ENCODE measurements at regions not wholly inside any gene's neighbourhood (a gene's known extent, or its start where the extent isn't known, plus 50 kb on each side); places are given as distances from the start of the nearest gene placed in this dataset.

DNA sequence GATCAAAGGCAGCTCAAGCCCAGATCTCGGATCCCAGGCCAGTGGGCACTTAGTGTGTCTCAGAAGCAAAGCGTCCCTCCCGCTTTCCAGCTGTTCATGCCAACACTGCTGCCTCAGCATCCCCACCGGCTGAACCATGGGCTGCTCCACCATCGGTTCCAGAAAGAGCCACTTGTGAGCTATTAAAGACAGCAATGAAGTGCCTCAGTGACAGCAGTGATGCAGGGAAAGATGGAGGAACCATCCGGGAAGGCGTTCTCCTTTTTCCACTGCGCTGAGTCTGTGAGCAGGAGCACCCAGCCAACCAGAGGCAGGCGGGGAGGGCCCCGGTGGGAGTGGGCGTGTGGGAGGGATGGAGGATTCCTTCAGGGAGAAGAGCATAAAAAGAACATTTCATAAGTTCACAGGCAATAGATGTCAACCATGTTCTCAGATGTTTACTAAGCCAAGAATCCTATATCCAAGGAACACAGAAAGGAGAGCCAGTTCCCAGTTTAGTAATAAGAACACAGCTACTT lies 96.2 kb upstream of the MKI67 start:
- H3K27me3 ChIP-seq = no peaks in the 10 kb centered on the region
- H3K36me3 ChIP-seq (replicated peaks; ENCODE audit: insufficient read depth, low read depth) = no peaks in the 10 kb centered on the region
- H3K9me3 ChIP-seq (ENCODE audit: low read depth) = no peaks in the 10 kb centered on the region
- TF ChIP-seq, protein P1, sequence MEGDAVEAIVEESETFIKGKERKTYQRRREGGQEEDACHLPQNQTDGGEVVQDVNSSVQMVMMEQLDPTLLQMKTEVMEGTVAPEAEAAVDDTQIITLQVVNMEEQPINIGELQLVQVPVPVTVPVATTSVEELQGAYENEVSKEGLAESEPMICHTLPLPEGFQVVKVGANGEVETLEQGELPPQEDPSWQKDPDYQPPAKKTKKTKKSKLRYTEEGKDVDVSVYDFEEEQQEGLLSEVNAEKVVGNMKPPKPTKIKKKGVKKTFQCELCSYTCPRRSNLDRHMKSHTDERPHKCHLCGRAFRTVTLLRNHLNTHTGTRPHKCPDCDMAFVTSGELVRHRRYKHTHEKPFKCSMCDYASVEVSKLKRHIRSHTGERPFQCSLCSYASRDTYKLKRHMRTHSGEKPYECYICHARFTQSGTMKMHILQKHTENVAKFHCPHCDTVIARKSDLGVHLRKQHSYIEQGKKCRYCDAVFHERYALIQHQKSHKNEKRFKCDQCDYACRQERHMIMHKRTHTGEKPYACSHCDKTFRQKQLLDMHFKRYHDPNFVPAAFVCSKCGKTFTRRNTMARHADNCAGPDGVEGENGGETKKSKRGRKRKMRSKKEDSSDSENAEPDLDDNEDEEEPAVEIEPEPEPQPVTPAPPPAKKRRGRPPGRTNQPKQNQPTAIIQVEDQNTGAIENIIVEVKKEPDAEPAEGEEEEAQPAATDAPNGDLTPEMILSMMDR (IDR thresholded peaks at IDR 0.05; ENCODE audit: poor library complexity) = no peak
- TF ChIP-seq EZH2phosphoT487 (IDR thresholded peaks at IDR 0.05; ENCODE audit: low read depth, severe bottlenecking, unreplicated experiment) (no peak), EZH2 (IDR thresholded peaks at IDR 0.05; ENCODE audit: borderline replicate concordance) (no peak)
- H3K4me1 ChIP-seq (ENCODE audit: insufficient read depth) = no peaks in the 10 kb centered on the region
- H2AFZ ChIP-seq = no peak overlapping the region
- H3K9me2 ChIP-seq (replicated peaks; ENCODE audit: insufficient read depth) = no peaks in the 10 kb centered on the region
- H3K79me2 ChIP-seq = no peaks in the 10 kb centered on the region
- WGBS (ENCODE audit: low lambda C conversion rate, missing lambda C conversion rate) = 85% methylated on average over 11 of the region's 11 CpGs
- no peaks in the 10 kb centered on the region for H4K20me1 ChIP-seq (ENCODE audit: insufficient read depth, poor library complexity, severe bottlenecking)
- no peak overlapping the region for H3K4me2 ChIP-seq
- H3K27ac ChIP-seq = no peak overlapping the region
- H3K4me3 ChIP-seq = no peak overlapping the region
- DNase-seq (ENCODE audit: low spot score) = no peak

DNA sequence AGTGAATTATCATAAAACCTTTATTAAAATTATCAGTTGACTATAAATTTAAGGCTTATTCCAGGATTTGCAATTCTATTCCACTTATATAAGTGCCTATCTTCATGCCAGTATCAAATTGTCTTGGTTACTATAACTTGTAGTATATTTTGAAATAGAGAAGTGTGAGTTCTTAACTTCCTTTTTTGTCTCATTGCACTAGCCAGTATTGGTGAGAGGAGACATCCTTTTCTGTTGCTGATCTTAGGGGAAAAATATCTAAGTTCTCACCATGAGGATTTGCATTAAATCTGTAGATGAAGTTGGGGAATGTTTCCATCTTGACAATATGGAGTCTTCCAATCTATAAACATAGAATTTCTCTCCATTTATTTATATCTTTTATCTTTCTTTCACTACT lies 104.2 kb upstream of the MKI67 start:
- no peak overlapping the region for H3K4me2 ChIP-seq
- H2AFZ ChIP-seq = no peak overlapping the region
- no peak overlapping the region for H3K4me3 ChIP-seq
- no peaks in the 10 kb centered on the region for H4K20me1 ChIP-seq (ENCODE audit: insufficient read depth, poor library complexity, severe bottlenecking)
- no peaks in the 10 kb centered on the region for H3K4me1 ChIP-seq (ENCODE audit: insufficient read depth)
- H3K79me2 ChIP-seq = no peaks in the 10 kb centered on the region
- H3K27ac ChIP-seq = no peak overlapping the region
- no peak for DNase-seq (ENCODE audit: low spot score)
- no peaks in the 10 kb centered on the region for H3K36me3 ChIP-seq (replicated peaks; ENCODE audit: insufficient read depth, low read depth)
- H3K9me3 ChIP-seq (ENCODE audit: low read depth) = no peaks in the 10 kb centered on the region
- TF ChIP-seq, protein P1 (IDR thresholded peaks at IDR 0.05; ENCODE audit: poor library complexity) = no peak
- no peak for TF ChIP-seq EZH2phosphoT487 (IDR thresholded peaks at IDR 0.05; ENCODE audit: low read depth, severe bottlenecking, unreplicated experiment)
- TF ChIP-seq EZH2 (IDR thresholded peaks at IDR 0.05; ENCODE audit: borderline replicate concordance) = no peak
- H3K9me2 ChIP-seq (replicated peaks; ENCODE audit: insufficient read depth) = no peaks in the 10 kb centered on the region
- peaks cover 8% of the 10 kb centered on the region for H3K27me3 ChIP-seq

DNA sequence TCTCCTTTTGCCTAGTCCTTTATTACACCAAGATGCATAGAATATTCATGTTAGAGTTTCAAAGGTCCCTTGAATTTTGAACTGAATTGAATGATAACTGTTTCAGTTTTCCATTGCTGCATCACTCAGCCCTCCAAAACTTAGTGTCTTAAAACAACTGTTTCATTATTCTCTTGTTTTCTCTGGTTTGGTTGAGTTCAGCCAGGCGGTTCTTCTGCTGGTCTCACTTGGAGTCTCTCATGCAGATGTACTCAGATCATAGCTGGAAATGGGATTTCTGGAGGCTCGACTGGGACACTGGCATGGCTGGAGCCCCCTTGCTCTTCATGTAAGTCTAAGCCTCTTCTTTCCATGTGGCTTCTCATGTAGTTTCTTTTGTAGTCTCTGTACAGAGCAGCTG lies 107.2 kb upstream of the MKI67 start:
- H4K20me1 ChIP-seq (ENCODE audit: insufficient read depth, poor library complexity, severe bottlenecking) = no peaks in the 10 kb centered on the region
- H3K9me3 ChIP-seq (ENCODE audit: low read depth) = no peaks in the 10 kb centered on the region
- no peak overlapping the region for H3K4me2 ChIP-seq
- H3K4me1 ChIP-seq (ENCODE audit: insufficient read depth) = no peaks in the 10 kb centered on the region
- 86% methylated on average over 2 of the region's 2 CpGs for WGBS (ENCODE audit: low lambda C conversion rate, missing lambda C conversion rate)
- no peak for DNase-seq (ENCODE audit: low spot score)
- H3K27me3 ChIP-seq = peaks cover 8% of the 10 kb centered on the region
- no peaks in the 10 kb centered on the region for H3K79me2 ChIP-seq
- no peaks in the 10 kb centered on the region for H3K36me3 ChIP-seq (replicated peaks; ENCODE audit: insufficient read depth, low read depth)
- no peak overlapping the region for H3K27ac ChIP-seq
- no peaks in the 10 kb centered on the region for H3K9me2 ChIP-seq (replicated peaks; ENCODE audit: insufficient read depth)
- no peak overlapping the region for H2AFZ ChIP-seq
- no peak overlapping the region for H3K4me3 ChIP-seq
- TF ChIP-seq, protein P1 (IDR thresholded peaks at IDR 0.05; ENCODE audit: poor library complexity) = no peak
- TF ChIP-seq EZH2phosphoT487 (IDR thresholded peaks at IDR 0.05; ENCODE audit: low read depth, severe bottlenecking, unreplicated experiment) (no peak), EZH2 (IDR thresholded peaks at IDR 0.05; ENCODE audit: borderline replicate concordance) (no peak)

DNA sequence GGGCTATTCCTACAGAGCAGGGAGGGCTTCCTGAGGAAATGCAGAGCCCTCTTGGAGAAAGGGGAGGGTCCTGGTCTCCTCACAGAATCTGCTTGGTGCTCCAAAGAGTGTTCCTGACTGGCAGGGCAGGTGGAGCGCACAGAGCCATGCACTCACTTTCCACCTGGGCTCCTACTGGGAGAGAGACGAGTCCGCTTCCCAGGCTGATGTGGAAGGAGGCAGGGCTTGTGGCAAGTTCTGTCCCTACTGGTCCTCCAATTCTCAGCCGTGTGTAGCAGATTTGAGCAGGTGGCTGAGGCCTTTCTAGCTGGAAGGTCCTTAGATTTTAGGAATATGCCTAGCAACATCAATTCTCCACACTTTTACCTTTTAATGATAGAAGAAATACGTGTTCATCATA lies 111.5 kb upstream of the MKI67 start:
- 79% methylated on average over 5 of the region's 5 CpGs for WGBS (ENCODE audit: low lambda C conversion rate, missing lambda C conversion rate)
- H3K79me2 ChIP-seq = no peaks in the 10 kb centered on the region
- H4K20me1 ChIP-seq (ENCODE audit: insufficient read depth, poor library complexity, severe bottlenecking) = no peaks in the 10 kb centered on the region
- no peak for DNase-seq (ENCODE audit: low spot score)
- TF ChIP-seq, protein P1 (IDR thresholded peaks at IDR 0.05; ENCODE audit: poor library complexity) = no peak
- no peak for TF ChIP-seq EZH2phosphoT487 (IDR thresholded peaks at IDR 0.05; ENCODE audit: low read depth, severe bottlenecking, unreplicated experiment)
- no peak for TF ChIP-seq EZH2 (IDR thresholded peaks at IDR 0.05; ENCODE audit: borderline replicate concordance)
- no peaks in the 10 kb centered on the region for H3K4me1 ChIP-seq (ENCODE audit: insufficient read depth)
- H3K27me3 ChIP-seq = no peaks in the 10 kb centered on the region
- no peaks in the 10 kb centered on the region for H3K9me3 ChIP-seq (ENCODE audit: low read depth)
- H2AFZ ChIP-seq = no peak overlapping the region
- no peaks in the 10 kb centered on the region for H3K36me3 ChIP-seq (replicated peaks; ENCODE audit: insufficient read depth, low read depth)
- H3K4me3 ChIP-seq = no peak overlapping the region
- H3K9me2 ChIP-seq (replicated peaks; ENCODE audit: insufficient read depth) = no peaks in the 10 kb centered on the region
- H3K27ac ChIP-seq = no peak overlapping the region
- no peak overlapping the region for H3K4me2 ChIP-seq
